Neural cell (in vitro differentiated cells): ENCODE measurements at regions not wholly inside any gene's neighbourhood (a gene's known extent, or its start where the extent isn't known, plus 50 kb on each side); places are given as distances from the start of the nearest gene placed in this dataset.

Experiments used
- H2AFZ ChIP-seq: fragments of 200-600, 300-800 bp; sonication (generic), shearing (Covaris generic); 2 replicates; pipeline ENCODE4 v1.6.0; 2014; ENCODE audit warnings: low read depth, mild to moderate bottlenecking, antibody characterized with exemption, low read length, moderate library complexity
- H3F3A ChIP-seq: fragments of 200-600 bp; shearing (Covaris generic); 2 replicates; pipeline ENCODE4 v1.6.1; 2016; ENCODE audit warnings: mild to moderate bottlenecking, moderate library complexity, mixed read lengths, antibody characterized with exemption, low read length; ENCODE audit not compliant: insufficient read depth, poor library complexity, severe bottlenecking
- H3K27ac ChIP-seq: fragments of 200-600, 300-800 bp; sonication (generic), shearing (Covaris generic); 2 replicates; pipeline ENCODE4 v1.5.1; 2014; ENCODE audit warnings: mild to moderate bottlenecking, low read length, moderate library complexity
- H3K27me3 ChIP-seq: fragments of 300-800, 200-600 bp; sonication (generic), shearing (Covaris generic); 2 replicates; pipeline ENCODE4 v1.6.0; 2014; ENCODE audit warnings: mild to moderate bottlenecking, low read depth, low read length, moderate library complexity; ENCODE audit not compliant: insufficient read depth
- H3K36me3 ChIP-seq: fragments of 300-800, 200-600 bp; sonication (generic), shearing (Covaris generic); 2 replicates; pipeline ENCODE4 v1.5.1; 2014; ENCODE audit warnings: mild to moderate bottlenecking, antibody characterized with exemption, low read length, moderate library complexity; ENCODE audit not compliant: insufficient read depth
- H3K4me2 ChIP-seq: fragments of 300-800, 200-600 bp; sonication (generic), shearing (Covaris generic); 2 replicates; pipeline ENCODE4 v1.6.0; 2014; ENCODE audit warnings: mild to moderate bottlenecking, low read length
- H3K4me3 ChIP-seq: fragments of 300-800, 200-600 bp; sonication (generic), shearing (Covaris generic); 2 replicates; pipeline ENCODE4 v1.5.1; 2014; ENCODE audit warnings: mild to moderate bottlenecking, low read length, moderate library complexity
- H3K79me2 ChIP-seq: fragments of 200-600 bp; shearing (Covaris generic); replicated peaks from 2 replicates; pipeline ENCODE4 v1.6.0; 2014; ENCODE audit warnings: mild to moderate bottlenecking, low read length, moderate library complexity; ENCODE audit not compliant: insufficient read depth
- H3K9ac ChIP-seq: fragments of 300-800, 200-600 bp; sonication (generic), shearing (Covaris generic); 2 replicates; pipeline ENCODE4 v1.6.1; 2016; ENCODE audit warnings: mild to moderate bottlenecking, low read length, mixed read lengths
- H3K9me2 ChIP-seq: fragments of 200-600 bp; shearing (Covaris generic); 2 replicates; pipeline ENCODE4 v1.6.1; 2016; ENCODE audit warnings: mild to moderate bottlenecking, low read length, mixed read lengths; ENCODE audit not compliant: insufficient read depth
- H3K9me3 ChIP-seq: fragments of 200-600, 300-800 bp; sonication (generic), shearing (Covaris generic); 2 replicates; pipeline ENCODE4 v1.6.1; 2016; ENCODE audit warnings: mild to moderate bottlenecking, mixed run types, low read length, moderate library complexity, mixed read lengths
- H4K20me1 ChIP-seq: fragments of 200-600 bp; shearing (Covaris generic); 2 replicates; pipeline ENCODE4 v1.6.1; 2016; ENCODE audit warnings: mild to moderate bottlenecking, mixed run types; ENCODE audit not compliant: insufficient read depth
- CTCF ChIP-seq: fragments of 450-650 bp; IDR thresholded peaks from 2 replicates; pipeline ENCODE4 v1.5.1; 2014; ENCODE audit warnings: antibody characterized with exemption, mild to moderate bottlenecking, moderate library complexity; ENCODE audit not compliant: poor library complexity, severe bottlenecking
- EP300 ChIP-seq: fragments of 450-650 bp; conservative IDR thresholded peaks from 2 replicates; pipeline ENCODE4 v1.6.1; 2014; ENCODE audit warnings: antibody characterized with exemption, mild to moderate bottlenecking, moderate library complexity; ENCODE audit not compliant: poor library complexity, severe bottlenecking
- EZH2 ChIP-seq: fragments of 200-600, 300-800 bp; shearing (Covaris generic), sonication (generic); IDR thresholded peaks from 2 replicates; pipeline ENCODE4 v1.6.1; 2014; ENCODE audit warnings: antibody characterized with exemption, low read length, borderline replicate concordance, mild to moderate bottlenecking; ENCODE audit not compliant: insufficient read depth, poor library complexity, severe bottlenecking
- MXI1 ChIP-seq: fragments of 450-650 bp; conservative IDR thresholded peaks from 2 replicates; pipeline ENCODE4 v1.6.1; 2014; ENCODE audit warnings: antibody characterized with exemption, mild to moderate bottlenecking; ENCODE audit not compliant: poor library complexity, severe bottlenecking
- POLR2AphosphoS5 ChIP-seq: IDR thresholded peaks from 2 replicates; pipeline ENCODE4 v1.6.1; 2012
- RAD21 ChIP-seq: fragments of 450-650 bp; conservative IDR thresholded peaks from 2 replicates; pipeline ENCODE4 v1.6.1; 2014; ENCODE audit warnings: antibody characterized with exemption, mild to moderate bottlenecking, moderate library complexity
- REST ChIP-seq: IDR thresholded peaks from 2 replicates; pipeline ENCODE4 v1.6.1; 2012; ENCODE audit warnings: borderline replicate concordance
- SMC3 ChIP-seq: fragments of 450-650 bp; conservative IDR thresholded peaks from 2 replicates; pipeline ENCODE4 v1.6.1; 2014; ENCODE audit warnings: antibody characterized with exemption, mild to moderate bottlenecking, moderate library complexity; ENCODE audit not compliant: poor library complexity
- TAF1 ChIP-seq: IDR thresholded peaks from 2 replicates; pipeline ENCODE4 v1.6.1; 2012; ENCODE audit warnings: low read depth

GRCh38 chr18:40685219-40685618 lies 1269.8 kb upstream of the PIK3C3 start:
- TF ChIP-seq REST (no peak), SMC3 (no peak), CTCF (no peak), EZH2 (no peak), TAF1 (no peak), RAD21 (no peak), EP300 (no peak), POLR2AphosphoS5 (no peak), MXI1 (no peak)

GRCh38 chr18:40678318-40678717 lies 1276.7 kb upstream of the PIK3C3 start:
- TF ChIP-seq EZH2 (no peak), POLR2AphosphoS5 (no peak)
- no peaks in the 10 kb centered on the region for H3K9me3 ChIP-seq
- H3K4me2 ChIP-seq: no peak overlapping the region
- no peak overlapping the region for H3K4me3 ChIP-seq
- H3K9me2 ChIP-seq: no peaks in the 10 kb centered on the region
- no peak overlapping the region for H3K9ac ChIP-seq
- no peaks in the 10 kb centered on the region for H3K79me2 ChIP-seq
- H3F3A ChIP-seq: no peaks in the 10 kb centered on the region
- H3K27ac ChIP-seq: no peak overlapping the region
- no peaks in the 10 kb centered on the region for H4K20me1 ChIP-seq
- H3K36me3 ChIP-seq: no peaks in the 10 kb centered on the region
- H2AFZ ChIP-seq: no peak overlapping the region
- H3K27me3 ChIP-seq: no peaks in the 10 kb centered on the region

More at GRCh38 chr18:40685219-40685618, 1269.8 kb upstream of the PIK3C3 start:
- Histone ChIP-seq H3K9me2 (no peaks in the 10 kb centered on the region), H3F3A (no peaks in the 10 kb centered on the region), H2AFZ (no peak overlapping the region), H3K9ac (no peak overlapping the region), H3K4me2 (no peak overlapping the region), H3K79me2 (no peaks in the 10 kb centered on the region), H3K4me3 (no peak overlapping the region), H3K27ac (no peak overlapping the region), H3K36me3 (no peaks in the 10 kb centered on the region), H4K20me1 (no peaks in the 10 kb centered on the region), H3K27me3 (no peaks in the 10 kb centered on the region), H3K9me3 (no peaks in the 10 kb centered on the region)

- Histone ChIP-seq H2AFZ (no peak overlapping the region), H3K4me2 (no peak overlapping the region), H3K27ac (no peak overlapping the region), H3K9me3 (no peaks in the 10 kb centered on the region), H3K9ac (no peak overlapping the region), H3K4me3 (no peak overlapping the region), H3K79me2 (no peaks in the 10 kb centered on the region), H3K9me2 (no peaks in the 10 kb centered on the region), H4K20me1 (no peaks in the 10 kb centered on the region), H3K27me3 (no peaks in the 10 kb centered on the region), H3F3A (no peaks in the 10 kb centered on the region), H3K36me3 (no peaks in the 10 kb centered on the region)
- TF ChIP-seq EP300: no peak
- no peak for TF ChIP-seq CTCF
- TF ChIP-seq MXI1: no peak
- no peak for TF ChIP-seq EZH2
- TF ChIP-seq SMC3: no peak
- TF ChIP-seq POLR2AphosphoS5: no peak
- no peak for TF ChIP-seq REST
- TF ChIP-seq TAF1: no peak
- TF ChIP-seq RAD21: no peak
Observed at GRCh38 chr18:40676668-40677067, 1278.4 kb upstream of the PIK3C3 start.
